HepG2 (cell line): ENCODE measurements at regions not wholly inside any gene's neighbourhood (a gene's known extent, or its start where the extent isn't known, plus 50 kb on each side); places are given as distances from the start of the nearest gene placed in this dataset.
"Not testable (repeated sequence)": the region's sequence is repeated elsewhere in the genome, so short reads cannot be mapped to it uniquely, and the experiment has no call there.

Experiments
- ATAC-seq: fragments of 200-7000 bp; cut with Tn5 transposase; 3 replicates; pipeline ENCODE4 v1.9.1; 2020; ENCODE audit warnings: mild to moderate bottlenecking, moderate library complexity
- BruUV-seq: library from RNA; stranded (reverse); fragments of 400-500 nt; replicated peaks from 2 replicates; lab custom pipeline; 2021; lab: Mats Ljungman, UMichigan
- CTCF ChIA-PET: fragments of 300-600 bp; formaldehyde crosslinking; extraction: SDS; loops from one replicate; lab custom pipeline; 2021; ENCODE audit warnings: low total read pairs, inconsistent platforms, low intra/inter-chr PET ratio; lab: Yijun Ruan, JAX
- POLR2A ChIA-PET: fragments of 350-600 bp; sonication (Branson Sonifier 250); formaldehyde crosslinking; loops from one replicate; lab custom pipeline; 2020; ENCODE audit warnings: antibody characterized with exemption, inconsistent platforms; lab: Yijun Ruan, JAX
- DNase-seq: peaks from one replicate; pipeline ENCODE4 v3.0.0-alpha.2; 2015; ENCODE audit warnings: low spot score
- FAIRE-seq: peaks from 3 replicates; lab custom pipeline; 2011; peaks lifted over from hg19 to GRCh38; lab: Jason Lieb, UNC
- H2AFZ ChIP-seq: one replicate; pipeline ENCODE4 v1.6.1; 2011; ENCODE audit warnings: low read length, inconsistent platforms
- H3K27ac ChIP-seq: fragments of 300-600 bp; 3 replicates; pipeline ENCODE4 v1.8.0; 2011; ENCODE audit warnings: mixed run types, mild to moderate bottlenecking, mixed read lengths, low read length, inconsistent platforms; ENCODE audit not compliant: insufficient read depth; ENCODE audit errors: extremely low read length
- H3K27me3 ChIP-seq, 2 experiments: fragments of 200-600 bp in 1 of 2; 2 replicates in 1 of 2; 3 replicates in 1 of 2; pipeline versions ENCODE4 v1.6.0 to v1.8.0; 2011; ENCODE audit warnings: low read length in 2 of 2, mild to moderate bottlenecking in 2 of 2, moderate library complexity in 2 of 2, inconsistent platforms in 1 of 2; ENCODE audit not compliant: insufficient read depth in 2 of 2, control insufficient read depth in 1 of 2
- H3K36me3 ChIP-seq, 2 experiments: fragments of 200-600 bp in 1 of 2; replicated peaks in 1 of 2; 2 replicates in 1 of 2; 3 replicates in 1 of 2; pipeline versions ENCODE4 v1.5.1 to v1.8.0; 2011; ENCODE audit warnings: low read length in 2 of 2, inconsistent platforms in 1 of 2; ENCODE audit not compliant: insufficient read depth in 2 of 2, control insufficient read depth in 1 of 2
- H3K4me1 ChIP-seq: 2 replicates; pipeline ENCODE4 v1.5.1; 2012; ENCODE audit warnings: low read length, inconsistent platforms; ENCODE audit not compliant: insufficient read depth
- H3K4me2 ChIP-seq: 2 replicates; pipeline ENCODE4 v1.6.0; 2011; ENCODE audit warnings: low read depth, low read length, inconsistent platforms
- H3K4me3 ChIP-seq, 3 experiments: fragments of 200-600 bp in 1 of 3; sonication (generic), shearing (Covaris generic) in 1 of 3; replicated peaks in 1 of 3; 2 replicates each; pipeline ENCODE4 v1.5.1; 2011 to 2016; ENCODE audit warnings: low read length in 3 of 3, inconsistent platforms in 2 of 3, low read depth in 2 of 3, mild to moderate bottlenecking in 2 of 3, control low read depth in 1 of 3, mixed read lengths in 1 of 3; ENCODE audit not compliant: insufficient read depth in 1 of 3
- H3K79me2 ChIP-seq: one replicate; pipeline ENCODE4 v1.6.1; 2011; ENCODE audit warnings: low read length, inconsistent platforms; ENCODE audit not compliant: insufficient read depth
- H3K9ac ChIP-seq: 2 replicates; pipeline ENCODE4 v1.6.0; 2011; ENCODE audit warnings: mild to moderate bottlenecking, low read depth, low read length, inconsistent platforms; ENCODE audit not compliant: insufficient read depth
- H3K9me3 ChIP-seq: 2 replicates; pipeline ENCODE4 v1.5.1; 2012; ENCODE audit warnings: mild to moderate bottlenecking, low read length
- H4K20me1 ChIP-seq: 2 replicates; pipeline ENCODE4 v1.6.0; 2011; ENCODE audit warnings: inconsistent platforms, mild to moderate bottlenecking, low read length, moderate library complexity; ENCODE audit not compliant: insufficient read depth
- RBM22 ChIP-seq: fragments of 200-400 bp; formaldehyde crosslinking; optimal IDR thresholded peaks from 2 replicates; pipeline ENCODE3; 2017; ENCODE audit warnings: mild to moderate bottlenecking, low read length, moderate library complexity
- ZNF101 ChIP-seq: sonication (generic); formaldehyde crosslinking; IDR thresholded peaks from 2 replicates; pipeline ENCODE4 v1.4.0; 2020; ENCODE audit warnings: mild to moderate bottlenecking, low read depth, missing genetic modification reagents, borderline replicate concordance
- ZNF317 ChIP-seq: sonication (generic); formaldehyde crosslinking; IDR thresholded peaks from 2 replicates; pipeline ENCODE4 v1.5.0; 2020; ENCODE audit warnings: mild to moderate bottlenecking, missing genetic modification reagents
- ZNF550 ChIP-seq: sonication (generic); formaldehyde crosslinking; IDR thresholded peaks from 2 replicates; pipeline ENCODE4 v1.4.0; 2020; ENCODE audit warnings: mild to moderate bottlenecking, missing genetic modification reagents, borderline replicate concordance
- ZNF766 ChIP-seq: sonication (generic); formaldehyde crosslinking; IDR thresholded peaks from 2 replicates; pipeline ENCODE4 v1.5.0; 2020; ENCODE audit warnings: missing genetic modification reagents, borderline replicate concordance
- WGBS: methylation state at CpG from one replicate; pipeline ENCODE4 v1.1.6; 2017; ENCODE audit warnings: low lambda C conversion rate; 5-methylcytosine and 5-hydroxymethylcytosine counted together
- in situ Hi-C: cut with HindIII; loops from 2 replicates; pipeline ENCODE4 v1.10.0; 2017; ENCODE audit warnings: low pct_unique_long_range_greater_than_20kb; ENCODE audit not compliant: extremely low pct_ligation_motif_present
- intact Hi-C: fragments of 100-400 bp; cut with micrococcal nuclease; formaldehyde crosslinking; loops from one replicate; pipeline ENCODE4 v1.10.0; 2022; ENCODE audit not compliant: unreplicated experiment
- TF ChIP-seq, protein P1 (sequence below): sonication (generic); formaldehyde crosslinking; IDR thresholded peaks from 2 replicates; pipeline ENCODE4 v1.5.0; 2020; ENCODE audit warnings: missing genetic modification reagents
- TF ChIP-seq, protein P2 (sequence below): sonication (generic); formaldehyde crosslinking; IDR thresholded peaks from 2 replicates; pipeline ENCODE4 v1.9.0; 2021; ENCODE audit warnings: missing genetic modification reagents, mild to moderate bottlenecking, borderline replicate concordance

DNA sequence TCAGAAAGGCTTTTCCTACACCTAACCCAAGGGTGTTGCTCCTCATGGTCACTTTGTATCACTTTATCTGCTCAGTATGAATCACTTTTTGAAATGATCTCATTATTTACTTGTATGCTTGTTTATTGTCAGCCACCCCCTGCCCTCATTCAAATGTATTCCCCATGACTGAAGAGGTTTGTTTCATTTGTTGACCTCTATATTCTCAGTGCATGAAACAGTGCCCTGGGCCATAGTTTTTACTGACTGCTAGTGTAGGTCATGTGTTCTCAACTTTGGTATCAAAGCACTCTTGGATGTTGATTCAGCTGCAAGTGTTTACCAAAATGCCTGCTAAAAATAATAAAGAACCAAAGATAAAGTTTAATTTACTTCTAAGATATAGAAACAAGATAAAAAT, 381.7 kb upstream of the ARPP21 start (continued):
- TF ChIP-seq, protein P1, sequence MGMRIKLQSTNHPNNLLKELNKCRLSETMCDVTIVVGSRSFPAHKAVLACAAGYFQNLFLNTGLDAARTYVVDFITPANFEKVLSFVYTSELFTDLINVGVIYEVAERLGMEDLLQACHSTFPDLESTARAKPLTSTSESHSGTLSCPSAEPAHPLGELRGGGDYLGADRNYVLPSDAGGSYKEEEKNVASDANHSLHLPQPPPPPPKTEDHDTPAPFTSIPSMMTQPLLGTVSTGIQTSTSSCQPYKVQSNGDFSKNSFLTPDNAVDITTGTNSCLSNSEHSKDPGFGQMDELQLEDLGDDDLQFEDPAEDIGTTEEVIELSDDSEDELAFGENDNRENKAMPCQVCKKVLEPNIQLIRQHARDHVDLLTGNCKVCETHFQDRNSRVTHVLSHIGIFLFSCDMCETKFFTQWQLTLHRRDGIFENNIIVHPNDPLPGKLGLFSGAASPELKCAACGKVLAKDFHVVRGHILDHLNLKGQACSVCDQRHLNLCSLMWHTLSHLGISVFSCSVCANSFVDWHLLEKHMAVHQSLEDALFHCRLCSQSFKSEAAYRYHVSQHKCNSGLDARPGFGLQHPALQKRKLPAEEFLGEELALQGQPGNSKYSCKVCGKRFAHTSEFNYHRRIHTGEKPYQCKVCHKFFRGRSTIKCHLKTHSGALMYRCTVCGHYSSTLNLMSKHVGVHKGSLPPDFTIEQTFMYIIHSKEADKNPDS (CRISPR knock-in tag), result no peak

DNA sequence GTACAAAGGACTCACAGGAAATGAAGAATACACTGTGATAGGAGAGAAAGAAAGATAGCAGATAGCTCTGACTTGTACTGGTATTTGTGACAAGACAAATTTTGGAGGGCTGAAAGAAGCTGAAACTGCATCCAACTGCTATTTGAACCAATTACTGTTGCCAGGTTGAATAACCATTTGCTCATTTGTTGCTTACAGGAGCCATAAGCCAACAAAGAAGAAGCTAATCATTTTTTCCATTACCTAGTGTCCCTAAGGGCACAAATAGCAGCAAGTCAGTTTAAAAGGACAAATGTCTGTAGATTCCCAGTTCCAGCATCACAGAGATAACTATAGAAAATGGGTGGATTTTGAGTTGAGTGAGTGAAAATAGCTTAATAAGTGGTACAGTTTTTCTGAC, 376.9 kb upstream of the ARPP21 start:
- BruUV-seq, result no TSS peak
- no peak for FAIRE-seq

DNA sequence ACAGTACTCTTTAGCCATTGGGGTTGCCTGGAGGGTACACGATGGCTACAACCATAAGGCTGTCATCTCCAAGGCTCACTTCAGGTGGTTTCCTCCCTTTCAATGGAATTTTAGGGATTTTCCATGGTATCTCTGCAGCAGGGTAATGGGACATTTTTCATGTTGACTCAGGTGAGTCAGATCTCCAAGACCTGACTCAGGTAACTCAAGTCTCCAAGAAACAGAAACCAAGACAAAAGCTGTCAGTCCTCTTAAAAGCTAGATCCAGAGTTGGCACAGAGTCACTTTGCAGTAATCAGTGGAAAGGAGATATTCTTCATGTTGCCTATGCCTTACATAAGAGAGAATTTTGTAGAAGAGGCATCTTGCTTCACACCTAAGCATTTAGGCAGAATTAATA, 375.8 kb upstream of the ARPP21 start:
- no peak overlapping the region for H3K9ac ChIP-seq
- WGBS, result 0% methylated on average over 1 of the region's 1 CpG
- H3K4me1 ChIP-seq, result no peaks in the 10 kb centered on the region
- peaks cover 18% of the 10 kb centered on the region; the same call in 1 of the 2 replicates for H3K9me3 ChIP-seq
- intact Hi-C loops, result no loop called here
- no peaks in the 10 kb centered on the region for H3K36me3 ChIP-seq
- H3K79me2 ChIP-seq, result no peaks in the 10 kb centered on the region
- POLR2A ChIA-PET, result no interaction called here
- no peak overlapping the region for H2AFZ ChIP-seq
- H3K4me2 ChIP-seq, result no peak overlapping the region
- in situ Hi-C loops, result no loop called here
- CTCF ChIA-PET, result no interaction called here
- no peaks in the 10 kb centered on the region for H4K20me1 ChIP-seq
- FAIRE-seq (no peak), DNase-seq (no peak), ATAC-seq (no peak)
- H3K27ac ChIP-seq, result no peak overlapping the region
- no peak overlapping the region for H3K4me3 ChIP-seq
- BruUV-seq, result no TSS peak
- no peaks in the 10 kb centered on the region for H3K27me3 ChIP-seq
- no peak for TF ChIP-seq ZNF766 (CRISPR knock-in tag)
- no peak for TF ChIP-seq ZNF550 (CRISPR knock-in tag)
- TF ChIP-seq ZNF101, result no peak
- no peak for TF ChIP-seq RBM22
- TF ChIP-seq, protein P2, sequence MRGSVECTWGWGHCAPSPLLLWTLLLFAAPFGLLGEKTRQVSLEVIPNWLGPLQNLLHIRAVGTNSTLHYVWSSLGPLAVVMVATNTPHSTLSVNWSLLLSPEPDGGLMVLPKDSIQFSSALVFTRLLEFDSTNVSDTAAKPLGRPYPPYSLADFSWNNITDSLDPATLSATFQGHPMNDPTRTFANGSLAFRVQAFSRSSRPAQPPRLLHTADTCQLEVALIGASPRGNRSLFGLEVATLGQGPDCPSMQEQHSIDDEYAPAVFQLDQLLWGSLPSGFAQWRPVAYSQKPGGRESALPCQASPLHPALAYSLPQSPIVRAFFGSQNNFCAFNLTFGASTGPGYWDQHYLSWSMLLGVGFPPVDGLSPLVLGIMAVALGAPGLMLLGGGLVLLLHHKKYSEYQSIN (CRISPR knock-in tag), result no peak

More for the DNA sequence above, 376.9 kb upstream of the ARPP21 start:
- POLR2A ChIA-PET, result no interaction called here
- ATAC-seq, result no peak
- in situ Hi-C loops (no loop called here), intact Hi-C loops (no loop called here)
- Histone ChIP-seq H3K9ac (no peak overlapping the region), H3K4me2 (no peak overlapping the region), H3K9me3 (peaks cover 28% of the 10 kb centered on the region), H3K4me3 (no peak overlapping the region), H3K27me3 (no peaks in the 10 kb centered on the region), H3K36me3 (no peaks in the 10 kb centered on the region), H2AFZ (no peak overlapping the region), H4K20me1 (no peaks in the 10 kb centered on the region), H3K79me2 (no peaks in the 10 kb centered on the region), H3K4me1 (no peaks in the 10 kb centered on the region), H3K27ac (no peak overlapping the region)
- CTCF ChIA-PET, result no interaction called here
- no peak for DNase-seq
- TF ChIP-seq ZNF317 (CRISPR knock-in tag), result no peak

GRCh38 chr3:35266065-35266464, 373.3 kb upstream of the ARPP21 start:
- FAIRE-seq, H3K79me2 ChIP-seq, BruUV-seq, H3K9ac ChIP-seq, intact Hi-C loops, in situ Hi-C loops, H2AFZ ChIP-seq, H3K4me1 ChIP-seq, POLR2A ChIA-PET, ATAC-seq, H3K27me3 ChIP-seq, CTCF ChIA-PET, H3K4me2 ChIP-seq, H3K36me3 ChIP-seq, H3K4me3 ChIP-seq, DNase-seq, H3K27ac ChIP-seq, H4K20me1 ChIP-seq: not testable (repeated sequence)
- WGBS, result 49% methylated on average over 12 of the region's 12 CpGs
- H3K9me3 ChIP-seq, result peaks cover 13% of the 10 kb centered on the region
